Prostate gland (tissue), 2 donors: ENCODE measurements at regions not wholly inside any gene's neighbourhood (a gene's known extent, or its start where the extent isn't known, plus 50 kb on each side); places are given as distances from the start of the nearest gene placed in this dataset.

ENCODE experiments used
- CTCF ChIP-seq, 4 experiments: fragments of 200-600 bp in 2 of 4; fragments of 450-650 bp in 2 of 4; sonication (generic) in 2 of 4; IDR thresholded peaks; 1 replicate in 3 of 4; 2 replicates in 1 of 4; pipeline ENCODE4 v1.5.1; 2016 to 2019; ENCODE audit warnings: antibody characterized with exemption in 4 of 4, mild to moderate bottlenecking in 2 of 4, moderate library complexity in 2 of 4
- POLR2A ChIP-seq: fragments of 450-650 bp; IDR thresholded peaks from one replicate; pipeline ENCODE4 v1.6.1; 2016; ENCODE audit warnings: antibody characterized with exemption, mild to moderate bottlenecking
- POLR2AphosphoS5 ChIP-seq: sonication (generic); formaldehyde crosslinking; IDR thresholded peaks from one replicate; pipeline ENCODE4 v1.6.1; 2017; ENCODE audit warnings: antibody characterized with exemption

GRCh38 chr15:92818651-92819277 is 81.4 kb upstream of the CHD2 start:
- no peak for TF ChIP-seq POLR2A
- no peak for TF ChIP-seq CTCF (IDR thresholded peaks at IDR 0.05)
- no peak for TF ChIP-seq POLR2AphosphoS5
